Immature natural killer cell (primary cell): ENCODE measurements at regions not wholly inside any gene's neighbourhood (a gene's known extent, or its start where the extent isn't known, plus 50 kb on each side); places are given as distances from the start of the nearest gene placed in this dataset.

Source experiments
- DNase-seq, 3 donors: peaks; one replicate each; pipeline ENCODE4 v3.0.0; 2022; ENCODE audit warnings: mixed read lengths in 1 of 3
- H3K27ac Mint-ChIP-seq, 6 donors: one replicate each; pipeline ENCODE4 v1.8.0; 2020; ENCODE audit warnings: mixed read lengths in 6 of 6, mild to moderate bottlenecking in 5 of 6, inconsistent platforms in 4 of 6, moderate library complexity in 3 of 6
- H3K27me3 Mint-ChIP-seq, 3 donors: one replicate each; pipeline ENCODE4 v1.8.0; 2020 to 2021; ENCODE audit warnings: low read depth in 3 of 3, mild to moderate bottlenecking in 3 of 3, mixed read lengths in 3 of 3, moderate library complexity in 3 of 3, inconsistent platforms in 1 of 3
- H3K36me3 Mint-ChIP-seq, 3 donors: one replicate each; pipeline ENCODE4 v1.8.0; 2020; ENCODE audit warnings: mixed read lengths in 3 of 3, inconsistent platforms in 2 of 3, mild to moderate bottlenecking in 2 of 3
- H3K4me1 Mint-ChIP-seq, 2 donors: one replicate each; pipeline ENCODE4 v1.8.0; 2020; ENCODE audit warnings: inconsistent platforms in 2 of 2, mild to moderate bottlenecking in 2 of 2, mixed read lengths in 2 of 2, moderate library complexity in 1 of 2
- H3K4me3 Mint-ChIP-seq, 5 donors: one replicate each; pipeline ENCODE4 v1.8.0; 2020; ENCODE audit warnings: mild to moderate bottlenecking in 5 of 5, mixed read lengths in 5 of 5, inconsistent platforms in 3 of 5, moderate library complexity in 3 of 5
- H3K9me3 Mint-ChIP-seq, 6 donors: one replicate each; pipeline ENCODE4 v1.8.0; 2020; ENCODE audit warnings: mild to moderate bottlenecking in 6 of 6, mixed read lengths in 6 of 6, inconsistent platforms in 4 of 6, moderate library complexity in 3 of 6

DNA sequence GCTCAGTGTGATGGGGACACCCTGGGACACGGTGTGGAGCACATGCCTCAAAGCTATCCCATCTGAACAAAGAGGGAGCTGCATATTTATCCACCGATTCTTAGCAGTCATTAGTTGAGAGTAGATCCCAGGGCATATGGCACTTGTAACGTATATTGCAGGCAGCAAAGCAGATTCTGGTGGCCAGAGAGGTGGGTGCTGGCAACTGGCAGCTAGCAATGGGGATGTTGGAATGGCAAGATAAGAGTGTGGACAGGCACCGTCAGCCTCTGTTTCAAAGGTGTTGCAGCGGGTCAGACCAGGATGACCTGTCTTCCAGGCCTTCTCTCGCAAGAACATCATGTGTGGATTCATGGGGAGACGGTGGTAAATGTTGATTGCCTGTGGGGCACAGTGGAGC, 54.0 kb upstream of the ADRA1D start:
- DNase-seq = no peak
- no peaks in the 10 kb centered on the region for H3K9me3 Mint-ChIP-seq
- H3K4me3 Mint-ChIP-seq = no peak overlapping the region
- H3K27ac Mint-ChIP-seq = no peak overlapping the region
- peaks cover 1 to 15% (median 11%) of the 10 kb centered on the region in 3 donors for H3K27me3 Mint-ChIP-seq
- H3K36me3 Mint-ChIP-seq = no peaks in the 10 kb centered on the region
- H3K4me1 Mint-ChIP-seq = no peaks in the 10 kb centered on the region

DNA sequence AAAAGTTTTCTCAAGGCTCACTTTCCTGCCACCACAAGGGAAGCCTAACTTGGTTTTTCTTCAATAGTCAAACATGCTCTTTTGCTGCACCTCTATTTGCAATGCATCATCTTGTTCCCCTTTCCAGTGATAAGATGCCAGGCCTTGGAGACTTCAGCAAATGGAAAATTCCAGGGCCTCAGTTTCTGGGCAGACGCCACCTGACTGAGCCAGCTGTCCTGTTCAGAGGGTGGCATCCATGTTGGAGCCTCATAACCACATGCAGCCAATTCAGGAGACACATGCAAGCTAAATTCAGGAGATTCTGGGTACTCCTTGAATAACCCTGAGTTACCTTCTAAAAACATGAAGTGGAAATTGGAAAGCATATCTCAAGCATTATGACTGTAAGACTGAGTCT, 51.8 kb upstream of the ADRA1D start:
- H3K9me3 Mint-ChIP-seq = no peaks in the 10 kb centered on the region
- no peak overlapping the region for H3K27ac Mint-ChIP-seq
- no peaks in the 10 kb centered on the region for H3K4me1 Mint-ChIP-seq
- no peak overlapping the region for H3K4me3 Mint-ChIP-seq
- no peak for DNase-seq
- peaks cover 1 to 13% (median 8%) of the 10 kb centered on the region in 3 donors for H3K27me3 Mint-ChIP-seq
- H3K36me3 Mint-ChIP-seq = no peaks in the 10 kb centered on the region

DNA sequence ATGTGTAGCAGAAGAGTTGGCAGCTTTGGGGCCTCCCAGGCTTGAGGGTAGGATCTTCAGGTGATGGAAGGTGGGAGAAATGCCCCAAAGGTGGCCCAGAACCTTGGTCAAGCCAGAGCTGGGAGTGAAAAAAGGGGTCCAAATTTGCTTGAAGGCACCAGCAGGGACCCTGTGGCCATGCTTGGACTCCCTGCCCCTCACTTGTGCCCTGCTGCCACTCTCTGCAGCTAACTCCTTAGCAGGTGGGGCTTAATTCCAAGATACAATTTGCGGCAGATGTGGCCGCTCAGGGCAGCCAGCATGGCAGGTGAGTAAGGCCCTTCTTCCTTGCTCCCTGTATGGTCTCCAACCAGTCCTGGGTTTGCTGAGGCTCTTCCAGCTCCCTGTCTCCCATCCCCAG, 51.3 kb upstream of the ADRA1D start:
- H3K4me3 Mint-ChIP-seq = no peak overlapping the region
- no peaks in the 10 kb centered on the region for H3K36me3 Mint-ChIP-seq
- H3K27me3 Mint-ChIP-seq = peaks cover 1 to 9% (median 8%) of the 10 kb centered on the region in 3 donors
- H3K9me3 Mint-ChIP-seq = no peaks in the 10 kb centered on the region
- DNase-seq = no peak
- H3K4me1 Mint-ChIP-seq = no peaks in the 10 kb centered on the region
- no peak overlapping the region for H3K27ac Mint-ChIP-seq

DNA sequence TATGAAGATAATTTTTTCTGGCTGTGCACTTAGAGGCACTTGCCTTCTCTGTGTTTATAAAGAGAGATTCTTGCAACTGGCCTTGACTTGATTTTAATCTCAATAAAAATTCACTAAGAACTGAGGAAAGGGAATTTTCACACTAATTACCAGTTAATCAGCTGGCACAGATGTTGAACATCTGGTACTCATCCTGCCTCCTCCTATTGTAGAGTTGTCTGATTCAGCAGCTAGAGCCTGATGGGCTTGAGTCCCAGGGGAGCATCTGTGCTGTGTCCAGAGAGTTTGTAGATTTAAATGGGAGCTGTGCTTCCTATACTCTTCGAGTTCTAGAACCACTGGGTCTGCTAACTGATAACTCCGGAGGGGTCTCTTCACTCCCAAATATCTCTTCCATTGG, 50.7 kb upstream of the ADRA1D start:
- no peaks in the 10 kb centered on the region for H3K4me1 Mint-ChIP-seq
- DNase-seq = no peak
- no peaks in the 10 kb centered on the region for H3K36me3 Mint-ChIP-seq
- H3K4me3 Mint-ChIP-seq = no peak overlapping the region
- no peaks in the 10 kb centered on the region for H3K9me3 Mint-ChIP-seq
- no peak overlapping the region for H3K27ac Mint-ChIP-seq
- H3K27me3 Mint-ChIP-seq = peaks cover 1 to 7% (median 5%) of the 10 kb centered on the region in 3 donors

DNA sequence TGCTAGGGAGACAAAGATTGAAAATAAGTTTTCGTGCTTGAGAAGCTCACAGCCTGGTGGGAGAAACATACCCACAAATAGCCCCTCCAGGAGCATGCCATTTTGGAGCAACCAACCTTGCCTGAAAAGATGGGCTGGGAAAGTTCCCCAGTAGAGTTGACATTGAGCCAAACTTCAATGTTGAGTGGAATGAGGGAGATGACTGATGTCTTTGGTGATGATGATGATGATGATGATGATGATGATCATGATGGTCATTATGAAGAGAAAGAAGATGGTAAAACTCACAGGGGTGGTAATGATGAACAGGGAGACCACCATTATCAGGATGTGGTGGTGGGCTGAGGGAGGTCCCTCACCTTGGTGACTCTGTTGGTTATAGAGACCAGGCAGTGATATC, 50.1 kb upstream of the ADRA1D start:
- Mint-ChIP-seq H3K27me3 (peaks cover 1 to 5% (median 5%) of the 10 kb centered on the region in 3 donors), H3K9me3 (no peaks in the 10 kb centered on the region)

More for the DNA sequence above, 50.1 kb upstream of the ADRA1D start:
- Mint-ChIP-seq H3K27ac (no peak overlapping the region), H3K4me1 (no peaks in the 10 kb centered on the region), H3K4me3 (no peak overlapping the region), H3K36me3 (no peaks in the 10 kb centered on the region)
- DNase-seq = no peak
